HG02852 (cell line): ENCODE measurements at regions not wholly inside any gene's neighbourhood (a gene's known extent, or its start where the extent isn't known, plus 50 kb on each side); places are given as distances from the start of the nearest gene placed in this dataset.
"Not testable (repeated sequence)": the region's sequence is repeated elsewhere in the genome, so short reads cannot be mapped to it uniquely, and the experiment has no call there.

Source experiments
- ATAC-seq: cut with Tn5 transposase; IDR thresholded peaks from one replicate; pipeline ENCODE4 v1.9.1; 2021; ENCODE audit warnings: mild to moderate bottlenecking, moderate library complexity; ENCODE audit not compliant: unreplicated experiment

- no peak for ATAC-seq
Observed at GRCh38 chrX:56343219-56343618, 111.1 kb downstream of the KLF8 start.

GRCh38 chrX:56343664-56344063 is 111.5 kb downstream of the KLF8 start:
- ATAC-seq: no peak

GRCh38 chrX:56358145-56358544 is 126.0 kb downstream of the KLF8 start:
- not testable (repeated sequence) for ATAC-seq

GRCh38 chrX:56365171-56365570 is 133.0 kb downstream of the KLF8 start:
- not testable (repeated sequence) for ATAC-seq

- no peak for ATAC-seq
Observed at GRCh38 chrX:56366901-56367300, 134.7 kb downstream of the KLF8 start.

- no peak for ATAC-seq
Observed at GRCh38 chrX:56368962-56369361, 136.8 kb downstream of the KLF8 start.

- ATAC-seq: not testable (repeated sequence)
Observed at GRCh38 chrX:56379984-56380780, 148.0 kb downstream of the KLF8 start.

- ATAC-seq: peak; percentile 75
Observed at GRCh38 chrX:56382278-56382677, 150.1 kb downstream of the KLF8 start.

- ATAC-seq: no peak
Observed at GRCh38 chrX:56385336-56385735, 153.2 kb downstream of the KLF8 start.

- no peak for ATAC-seq
Observed at GRCh38 chrX:56385960-56386359, 153.8 kb downstream of the KLF8 start.

- ATAC-seq: no peak
Observed at GRCh38 chrX:56397636-56398035, 165.5 kb downstream of the KLF8 start.

GRCh38 chrX:56402207-56402606 is 161.2 kb upstream of the UBQLN2 start:
- no peak for ATAC-seq

- ATAC-seq: no peak
Observed at GRCh38 chrX:56429581-56429980, 133.8 kb upstream of the UBQLN2 start.

- ATAC-seq: not testable (repeated sequence)
Observed at GRCh38 chrX:56451981-56452380, 111.4 kb upstream of the UBQLN2 start.

GRCh38 chrX:56462389-56462788 is 101.0 kb upstream of the UBQLN2 start:
- no peak for ATAC-seq

GRCh38 chrX:56468441-56468840 is 95.0 kb upstream of the UBQLN2 start:
- ATAC-seq: no peak

GRCh38 chrX:56494923-56495322 is 68.5 kb upstream of the UBQLN2 start:
- ATAC-seq: not testable (repeated sequence)

GRCh38 chrX:56498756-56499155 is 64.7 kb upstream of the UBQLN2 start:
- no peak for ATAC-seq

GRCh38 chrX:56499372-56499771 is 64.1 kb upstream of the UBQLN2 start:
- ATAC-seq: no peak

GRCh38 chrX:56503941-56504673 is 59.3 kb upstream of the UBQLN2 start:
- ATAC-seq: no peak

- ATAC-seq: no peak
Observed at GRCh38 chrX:56505866-56506265, 57.6 kb upstream of the UBQLN2 start.
